NCI-H187 treated with DMSO at 0.1 percent for 48 hours (cell line): ENCODE measurements at regions not wholly inside any gene's neighbourhood (a gene's known extent, or its start where the extent isn't known, plus 50 kb on each side); places are given as distances from the start of the nearest gene placed in this dataset.

Experiments
- DNase-seq: peaks from one replicate; lab custom pipeline; 2025; lab: John Stamatoyannopoulos, UW

DNA sequence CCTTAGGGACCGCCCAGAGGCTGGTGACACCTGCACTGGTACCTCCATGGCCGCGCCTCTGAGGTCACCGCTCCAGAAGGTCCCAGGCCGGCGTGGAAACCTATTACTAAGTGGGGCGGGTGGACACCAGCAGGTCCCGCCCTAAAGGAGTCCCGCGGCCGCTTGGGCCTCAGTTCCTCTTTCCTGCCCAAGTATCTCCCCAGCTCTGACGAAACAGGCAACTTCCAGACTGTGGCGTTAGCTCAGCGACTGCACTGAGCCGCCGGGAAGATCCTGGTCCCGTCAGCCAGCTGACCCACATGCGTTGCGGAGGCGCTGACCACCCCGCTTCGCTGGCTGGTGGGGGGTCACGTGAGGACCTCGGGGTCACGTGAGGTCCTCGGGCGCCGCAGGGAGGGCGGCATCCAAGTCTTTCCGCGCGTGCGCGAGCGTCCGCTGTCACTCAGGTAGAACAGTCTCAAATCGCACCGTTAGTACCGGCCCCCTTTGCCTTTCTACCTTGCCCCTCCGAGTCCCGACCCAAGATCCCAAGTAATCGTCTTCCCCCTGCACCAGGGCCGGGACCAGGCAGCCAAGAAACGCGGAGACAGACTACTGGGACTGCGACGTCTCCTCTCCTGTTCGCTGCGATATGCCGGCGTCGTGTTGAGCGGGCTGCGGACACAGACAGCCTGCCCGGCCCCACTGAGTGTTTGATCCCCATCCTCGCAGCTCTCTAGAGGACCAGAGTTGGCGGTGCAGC is 53.7 kb upstream of the KDM4C start:
- peak; percentile 13 for DNase-seq

DNA sequence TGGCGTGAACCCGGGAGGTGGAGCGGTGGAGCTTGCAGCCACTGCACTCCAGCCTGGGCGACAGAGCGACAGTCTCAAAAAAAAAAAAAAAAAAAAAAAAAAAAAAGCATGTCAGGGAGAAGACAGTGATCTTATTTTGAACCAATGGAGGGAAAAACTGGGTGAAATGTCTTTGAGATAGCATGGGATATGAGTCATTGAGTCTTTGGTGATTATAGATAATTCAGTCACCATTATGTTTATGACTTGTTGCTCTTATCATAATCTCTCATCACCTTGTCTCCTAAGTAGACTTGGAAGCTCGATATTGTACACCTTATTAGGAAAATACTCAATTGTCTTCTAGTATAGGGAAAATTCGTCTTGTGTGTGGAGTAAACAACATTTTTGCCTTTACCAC is 55.1 kb upstream of the KDM4C start:
- DNase-seq: no peak

DNA sequence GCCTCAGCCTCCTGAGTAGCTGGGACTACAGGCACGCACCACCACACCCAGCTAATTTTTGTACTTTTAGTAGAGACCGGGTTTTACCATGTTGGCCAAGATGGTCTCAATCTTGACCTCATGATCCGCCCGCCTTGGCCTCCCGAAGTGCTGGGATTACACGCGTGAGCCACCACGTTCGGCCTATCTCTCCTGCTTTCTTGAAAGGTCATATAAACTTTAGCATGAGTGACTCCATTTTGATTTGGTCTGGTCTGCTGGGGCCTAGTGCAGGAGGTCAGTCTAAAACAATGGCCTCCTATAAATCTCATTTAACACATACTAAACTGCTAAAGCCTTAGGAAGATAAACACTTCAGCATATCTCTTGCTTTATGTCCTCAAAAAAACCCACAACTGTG is 50.6 kb upstream of the GLDC start:
- no peak for DNase-seq

DNA sequence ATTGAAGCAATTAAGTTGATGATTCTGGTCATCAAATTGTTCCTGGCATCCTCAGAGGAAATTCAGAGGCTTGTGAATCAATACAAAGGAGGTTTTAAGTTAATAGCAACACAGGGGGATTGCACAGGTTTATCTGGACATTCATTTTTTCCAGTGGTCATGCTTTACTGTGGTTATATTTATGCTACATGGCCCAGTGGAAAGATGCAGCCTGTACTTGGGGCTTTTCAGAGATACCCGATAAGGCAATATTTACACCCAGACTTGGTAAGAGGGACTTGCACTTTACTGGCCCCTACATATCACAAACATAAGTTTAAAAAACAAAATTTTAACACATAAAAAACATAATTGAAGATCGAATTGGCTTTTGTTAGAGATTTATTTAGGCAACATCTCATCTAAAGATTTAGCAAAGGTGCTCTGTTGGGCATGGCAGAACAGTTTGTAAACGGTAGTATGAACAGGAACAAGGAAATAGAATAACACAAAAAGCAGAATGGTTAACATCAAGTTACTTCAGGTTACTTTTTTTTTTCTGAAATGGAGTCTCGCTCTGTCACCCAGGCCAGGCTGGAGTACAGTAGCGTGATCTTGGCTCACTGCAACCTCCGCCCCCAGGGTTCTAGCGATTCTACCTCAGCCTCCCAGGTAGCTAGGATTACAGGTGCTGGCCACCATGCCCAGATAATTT is 49.7 kb upstream of the GLDC start:
- DNase-seq: no peak
